GM19025 (cell line): ENCODE measurements at regions not wholly inside any gene's neighbourhood (a gene's known extent, or its start where the extent isn't known, plus 50 kb on each side); places are given as distances from the start of the nearest gene placed in this dataset.
A peak's percentile ranks its signal among the peaks of the same experiment; 100 is the strongest.
"Not testable (repeated sequence)": the region's sequence is repeated elsewhere in the genome, so short reads cannot be mapped to it uniquely, and the experiment has no call there.

Experiments
- ATAC-seq: cut with Tn5 transposase; IDR thresholded peaks from one replicate; pipeline ENCODE4 v1.9.1; 2021; ENCODE audit warnings: mild to moderate bottlenecking, low read depth, moderate library complexity; ENCODE audit not compliant: unreplicated experiment

DNA sequence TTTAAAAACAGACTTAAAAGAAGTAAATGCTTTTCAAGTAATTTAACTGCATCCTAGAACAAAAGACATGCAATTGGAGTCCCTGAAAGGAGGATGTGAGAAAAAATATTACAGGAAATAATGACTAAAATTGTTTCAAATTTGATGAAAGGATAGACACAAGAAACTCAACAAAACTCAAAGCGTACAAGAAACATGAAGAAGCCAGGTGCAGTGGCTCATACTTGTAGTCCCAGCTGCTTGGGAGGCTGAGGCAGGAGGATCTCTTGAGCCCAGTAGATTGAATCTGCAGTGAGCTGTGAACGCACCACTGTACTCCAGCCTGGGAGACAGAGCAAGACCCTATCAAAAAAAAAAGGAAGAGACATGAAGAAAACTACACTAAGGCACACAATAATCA, 118.1 kb upstream of the SLC39A10 start:
- no peak for ATAC-seq

DNA sequence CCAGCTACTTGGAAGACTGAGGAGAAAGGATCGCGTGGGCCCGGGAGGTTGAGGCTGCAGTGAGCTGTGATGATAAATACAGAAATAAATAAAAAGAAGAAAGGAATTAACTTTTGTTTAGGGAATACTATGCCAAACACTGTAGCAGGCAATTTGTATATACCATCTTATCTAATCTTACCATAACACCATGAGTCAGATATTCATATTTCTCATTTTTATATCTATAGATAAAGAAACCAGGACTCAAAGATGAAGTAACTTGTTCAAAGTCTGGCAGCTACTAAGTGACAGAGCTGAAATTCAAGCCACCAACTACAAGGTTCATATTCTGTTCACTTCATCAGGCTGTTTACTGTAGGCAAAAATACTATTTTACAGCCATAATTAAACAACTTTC, 119.2 kb upstream of the SLC39A10 start:
- ATAC-seq, result no peak

GRCh38 chr2:195536906-195537305, 120.1 kb upstream of the SLC39A10 start:
- no peak for ATAC-seq

DNA sequence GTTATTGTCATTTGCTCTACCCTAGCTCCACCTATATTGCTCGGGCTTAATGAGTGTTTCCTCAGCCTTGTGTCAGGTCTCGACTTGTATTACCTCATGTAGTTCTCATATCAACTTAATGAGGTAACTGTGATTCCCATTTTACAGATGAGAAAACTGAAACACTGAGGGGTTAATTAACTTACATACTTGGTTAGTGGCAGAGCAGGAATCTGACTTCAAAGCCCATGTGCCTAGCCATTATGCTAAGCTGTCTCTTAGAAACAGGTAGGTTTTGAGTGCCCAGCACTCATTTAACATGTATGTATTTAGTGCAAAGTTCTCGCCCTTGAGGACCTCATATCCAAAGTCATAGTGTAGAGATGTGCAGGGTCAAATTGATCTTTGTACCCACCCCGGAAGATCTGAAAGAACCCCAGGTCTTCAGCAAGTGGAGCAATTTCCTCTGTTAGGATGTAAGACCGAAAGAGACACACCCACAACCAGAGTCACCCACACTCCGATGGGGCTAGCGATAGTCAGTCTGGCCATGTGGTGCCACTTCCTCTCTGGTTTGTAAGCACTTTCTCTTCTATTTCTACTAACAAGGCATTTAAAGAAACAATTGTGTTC, 121.0 kb upstream of the SLC39A10 start:
- peak; percentile 93 for ATAC-seq

- no peak for ATAC-seq
These were observed 122.1 kb upstream of the SLC39A10 start for GRCh38 chr2:195534971-195535370.

- ATAC-seq, result no peak
These were observed 123.0 kb upstream of the SLC39A10 start for GRCh38 chr2:195533771-195534642.

DNA sequence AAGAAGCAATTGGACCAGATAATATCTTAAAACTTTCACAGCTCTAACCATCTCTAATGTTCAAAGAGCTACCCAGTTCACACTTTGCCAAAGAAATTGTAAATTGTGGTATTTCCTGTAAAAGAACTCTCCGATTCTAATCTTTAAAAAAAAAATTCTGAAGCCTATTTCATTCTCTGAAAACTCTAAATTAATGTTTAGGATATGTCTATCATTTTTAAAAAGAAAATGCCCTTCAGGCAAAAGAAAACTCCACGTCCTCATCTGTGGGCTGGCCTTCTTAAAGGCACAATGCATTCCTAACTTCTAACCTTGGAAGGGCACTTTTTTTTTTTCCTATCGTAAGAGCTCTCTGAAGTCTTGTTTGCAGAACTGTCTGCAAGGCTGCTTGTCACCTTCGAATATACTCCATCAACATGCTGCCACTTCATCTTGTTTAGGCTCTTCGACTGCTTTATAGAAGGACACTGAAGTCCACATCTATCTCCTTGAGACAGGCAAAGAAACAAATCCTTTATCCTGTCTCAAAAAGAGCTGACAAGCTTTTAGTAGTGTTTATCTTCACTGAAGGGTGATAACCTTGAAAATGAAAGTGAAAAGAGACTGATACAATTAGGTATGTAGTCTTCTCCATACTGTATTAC, 124.3 kb upstream of the SLC39A10 start:
- no peak for ATAC-seq

DNA sequence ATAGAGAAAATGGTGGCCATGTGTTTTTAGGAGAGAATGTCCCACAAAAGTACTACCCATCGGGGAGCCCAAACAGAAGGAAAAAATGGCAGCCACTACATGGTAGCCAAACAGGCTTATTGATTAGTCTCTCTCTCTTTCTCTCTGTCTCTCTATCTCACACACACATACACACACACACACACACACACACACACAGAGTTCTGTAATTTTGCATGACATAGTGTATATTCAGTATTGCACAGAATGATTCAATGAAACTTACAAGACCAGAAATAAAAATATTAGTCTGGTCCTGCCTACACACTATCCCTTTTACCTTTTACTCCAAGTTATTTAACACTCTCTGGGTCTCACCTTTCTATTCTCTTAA, 124.8 kb upstream of the SLC39A10 start:
- ATAC-seq, result no peak

GRCh38 chr2:195531754-195532153, 125.3 kb upstream of the SLC39A10 start:
- ATAC-seq, result no peak

DNA sequence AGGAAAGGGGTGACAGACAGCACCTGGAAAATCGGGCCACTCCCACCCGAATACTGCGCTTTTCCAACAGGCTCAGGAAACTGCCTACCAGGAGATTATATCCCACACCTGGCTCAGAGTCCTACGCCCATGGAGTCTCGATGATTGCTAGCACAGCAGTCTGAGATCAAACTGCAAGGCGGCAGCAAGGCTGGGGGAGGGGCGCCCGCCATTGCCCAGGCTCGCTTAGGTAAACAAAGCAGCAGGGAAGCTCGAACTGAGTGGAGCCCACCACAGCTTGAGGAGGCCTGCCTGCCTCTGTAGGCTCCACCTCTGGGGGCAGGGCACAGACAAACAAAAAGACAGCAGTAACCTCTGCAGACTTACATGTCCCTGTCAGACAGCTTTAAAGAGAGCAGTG, 133.8 kb upstream of the SLC39A10 start:
- not testable (repeated sequence) for ATAC-seq

DNA sequence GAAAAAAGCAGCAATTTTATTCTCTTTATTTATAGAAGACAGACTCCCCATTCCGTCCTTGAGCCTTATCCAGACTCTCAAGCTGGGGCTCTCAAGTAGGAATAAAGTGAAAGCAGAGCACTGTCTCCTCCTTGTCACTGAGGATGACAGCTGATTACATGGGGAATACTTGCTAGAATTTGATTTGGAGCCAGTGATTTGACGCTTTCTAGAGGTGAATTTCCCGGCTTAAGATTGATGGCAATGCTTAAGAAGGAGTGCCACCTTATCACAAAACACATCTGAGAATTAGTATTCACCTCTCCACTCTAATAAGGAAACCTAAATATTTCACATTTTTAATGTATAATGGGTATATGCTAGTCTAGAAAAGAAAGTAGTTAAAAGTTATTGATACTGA, 135.4 kb upstream of the SLC39A10 start:
- no peak for ATAC-seq

DNA sequence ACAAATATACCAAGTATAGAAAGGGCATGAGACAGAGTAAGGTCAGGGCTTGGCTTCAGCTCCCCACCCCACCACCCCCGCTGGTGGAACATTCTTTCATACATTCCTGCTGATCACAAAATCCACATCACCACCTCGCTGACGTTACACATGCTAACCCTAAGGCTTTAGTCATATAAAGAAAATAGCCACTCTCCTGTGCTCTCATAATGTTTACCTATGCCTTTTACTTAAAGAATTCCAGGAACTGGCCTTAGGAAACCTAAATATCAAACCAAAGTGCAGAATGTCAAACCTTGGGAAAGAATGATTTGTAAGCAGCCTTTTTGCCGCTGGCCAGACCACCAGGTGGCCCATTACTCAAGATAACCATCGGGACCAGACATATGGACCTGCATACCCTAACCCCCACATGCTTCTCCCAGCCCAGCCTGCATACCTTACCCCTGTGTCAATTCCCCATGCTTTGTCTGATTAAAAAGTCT, 136.3 kb upstream of the SLC39A10 start:
- no peak for ATAC-seq

GRCh38 chr2:195515551-195515950, 141.5 kb upstream of the SLC39A10 start:
- ATAC-seq, result no peak

DNA sequence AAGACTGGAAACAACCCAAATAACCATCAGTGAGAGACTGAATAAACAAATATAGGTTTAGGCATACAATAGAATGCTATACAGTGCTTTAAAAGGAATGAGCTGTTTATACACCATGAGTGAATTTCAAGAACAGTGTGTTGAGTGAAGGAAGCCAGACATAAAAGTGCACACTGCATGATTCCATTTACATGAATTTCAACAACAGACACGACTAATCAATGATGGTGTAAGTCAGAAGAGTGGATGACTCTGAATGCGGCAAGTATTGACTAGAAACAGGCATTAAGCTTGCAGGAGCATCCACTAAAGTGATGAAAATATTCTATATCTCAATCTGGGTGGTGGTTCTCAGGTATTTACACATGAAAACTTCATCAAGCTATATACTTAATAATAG, 142.7 kb upstream of the SLC39A10 start:
- ATAC-seq, result no peak

- ATAC-seq, result no peak
These were observed 143.9 kb upstream of the SLC39A10 start for GRCh38 chr2:195513119-195513518.

GRCh38 chr2:195509551-195509950, 147.5 kb upstream of the SLC39A10 start:
- no peak for ATAC-seq

DNA sequence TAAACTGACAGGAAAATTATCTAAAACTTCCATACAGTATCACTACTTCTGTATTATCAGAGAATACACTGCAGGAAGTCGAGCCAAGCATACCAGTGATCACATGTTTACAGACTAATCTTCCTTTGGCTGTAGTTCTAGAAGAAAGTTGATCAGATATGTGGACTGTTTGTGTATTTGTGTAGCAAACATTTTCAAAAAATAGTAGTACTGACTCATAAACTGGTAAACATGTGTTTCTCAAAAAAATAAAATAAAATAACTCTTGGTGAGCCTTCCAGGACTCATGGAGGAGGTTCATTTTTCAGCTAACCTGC, 148.9 kb upstream of the SLC39A10 start:
- ATAC-seq, result no peak

DNA sequence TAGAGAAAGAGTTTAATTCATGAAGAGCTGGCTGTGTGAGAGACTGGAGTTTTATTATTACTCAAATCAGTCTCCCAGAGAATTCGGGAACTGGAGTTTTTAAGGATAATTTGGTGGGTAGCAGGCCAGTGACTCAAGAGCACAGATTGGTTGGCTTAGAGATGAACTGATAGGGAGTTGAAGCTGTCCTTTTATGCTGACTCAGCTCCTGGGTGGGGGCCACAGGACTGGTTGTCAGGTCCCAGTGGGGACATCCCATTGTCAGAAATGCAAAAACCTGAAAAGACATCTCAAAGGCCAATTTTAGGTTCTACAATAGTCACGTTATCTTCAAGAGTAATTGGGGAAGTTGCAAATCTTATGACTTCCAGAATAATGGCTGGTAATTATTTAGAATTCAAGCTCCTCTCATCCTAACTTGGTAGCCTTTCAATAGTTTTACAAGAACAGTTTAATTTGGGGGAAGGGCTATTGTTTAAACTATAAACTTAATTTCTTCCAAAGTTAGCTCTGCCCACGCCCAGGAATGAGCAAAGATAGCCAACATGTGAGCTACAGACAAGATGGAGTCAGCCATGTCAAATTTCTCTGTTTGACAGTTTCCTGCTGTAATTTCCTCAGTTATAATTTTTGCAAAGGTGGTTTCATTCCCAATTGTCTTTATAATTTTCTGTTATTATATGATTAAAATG, 149.4 kb upstream of the SLC39A10 start:
- ATAC-seq, result no peak

GRCh38 chr2:195505701-195506100, 151.3 kb upstream of the SLC39A10 start:
- ATAC-seq, result peak; percentile 90

DNA sequence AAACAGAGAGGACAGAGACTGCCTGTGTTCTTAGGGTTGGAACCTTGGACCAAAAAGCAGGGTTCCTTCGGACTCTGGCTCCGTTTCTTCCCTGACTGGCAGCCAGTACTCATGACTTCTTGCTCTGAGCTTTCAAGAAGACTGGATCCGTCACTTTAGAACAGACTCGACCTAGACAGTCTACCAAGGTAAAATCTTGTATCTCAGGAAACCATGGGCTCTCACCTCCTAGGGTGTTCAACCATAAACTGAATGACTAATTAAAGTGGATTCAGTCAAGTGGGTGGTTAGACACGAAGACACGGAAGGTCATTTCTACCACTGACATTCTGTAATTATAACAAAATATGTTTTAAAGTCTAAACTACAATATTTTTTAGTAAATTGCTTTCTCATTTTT, 153.8 kb upstream of the SLC39A10 start:
- ATAC-seq, result no peak

GRCh38 chr2:195501746-195502145, 155.3 kb upstream of the SLC39A10 start:
- ATAC-seq, result no peak
